IMR-90 (cell line): ENCODE measurements at regions not wholly inside any gene's neighbourhood (a gene's known extent, or its start where the extent isn't known, plus 50 kb on each side); places are given as distances from the start of the nearest gene placed in this dataset.

Source experiments
- ATAC-seq: fragments of 200-7000 bp; cut with Tn5 transposase; 2 replicates; pipeline ENCODE4 v1.9.1; 2020; ENCODE audit warnings: low read depth, mild to moderate bottlenecking, moderate library complexity
- BruUV-seq: library from RNA; stranded (reverse); fragments of 400-500 nt; replicated peaks from 2 replicates; lab custom pipeline; 2021; lab: Mats Ljungman, UMichigan
- CTCF ChIA-PET: fragments of 300-600 bp; formaldehyde crosslinking; extraction: SDS; loops from one replicate; lab custom pipeline; 2021; ENCODE audit warnings: antibody characterized with exemption; lab: Yijun Ruan, JAX
- POLR2A ChIA-PET: fragments of 300-600 bp; sonication (Branson Sonifier 250); formaldehyde crosslinking; loops from one replicate; lab custom pipeline; 2022; ENCODE audit warnings: antibody characterized with exemption; ENCODE audit not compliant: unreplicated experiment; lab: Charles Lee
- DNase-seq: peaks from one replicate; pipeline ENCODE4 v3.0.0; 2013
- H2AFZ ChIP-seq: replicated peaks from 2 replicates; pipeline ENCODE3; 2013; ENCODE audit warnings: low read length, mild to moderate bottlenecking; ENCODE audit not compliant: poor library complexity
- H2AK5ac ChIP-seq: 2 replicates; pipeline ENCODE4 v1.6.1; 2013; ENCODE audit warnings: low read depth, low read length, inconsistent platforms
- H2AK9ac ChIP-seq: replicated peaks from 2 replicates; pipeline ENCODE3; 2013; ENCODE audit warnings: mild to moderate bottlenecking, low read depth, low read length, moderate library complexity; ENCODE audit not compliant: poor library complexity
- H2BK120ac ChIP-seq: 2 replicates; pipeline ENCODE4 v1.6.1; 2013; ENCODE audit warnings: low read depth, low read length, inconsistent platforms
- H2BK15ac ChIP-seq: 3 replicates; pipeline ENCODE4 v1.6.1; 2013; ENCODE audit warnings: low read depth, low read length, inconsistent platforms
- H2BK20ac ChIP-seq: 2 replicates; pipeline ENCODE4 v1.6.1; 2013; ENCODE audit warnings: low read depth, mild to moderate bottlenecking, inconsistent platforms, low read length, moderate library complexity
- H2BK5ac ChIP-seq: 2 replicates; pipeline ENCODE4 v1.6.1; 2013; ENCODE audit warnings: mild to moderate bottlenecking, low read depth, low read length, inconsistent platforms; ENCODE audit not compliant: poor library complexity, severe bottlenecking
- H3K14ac ChIP-seq: replicated peaks from 2 replicates; pipeline ENCODE4 v1.6.1; 2013; ENCODE audit warnings: low read depth, low read length, inconsistent platforms
- H3K18ac ChIP-seq: 2 replicates; pipeline ENCODE4 v1.6.1; 2013; ENCODE audit warnings: low read depth, low read length, control low read depth
- H3K23ac ChIP-seq: 2 replicates; pipeline ENCODE4 v1.6.1; 2013; ENCODE audit warnings: low read depth, low read length, inconsistent platforms
- H3K27ac ChIP-seq: 2 replicates; pipeline ENCODE4 v1.5.1; 2013; ENCODE audit warnings: mild to moderate bottlenecking, control low read depth, low read length; ENCODE audit not compliant: insufficient read depth
- H3K27me3 ChIP-seq: 2 replicates; pipeline ENCODE4 v1.6.1; 2013; ENCODE audit warnings: low read length; ENCODE audit not compliant: control insufficient read depth, insufficient read depth
- H3K36me3 ChIP-seq: 2 replicates; pipeline ENCODE4 v1.6.1; 2013; ENCODE audit warnings: low read length, mixed read lengths; ENCODE audit not compliant: control insufficient read depth, insufficient read depth
- H3K4ac ChIP-seq: 2 replicates; pipeline ENCODE4 v1.6.1; 2013; ENCODE audit warnings: low read depth, low read length, inconsistent platforms
- H3K4me1 ChIP-seq: 2 replicates; pipeline ENCODE4 v1.6.1; 2013; ENCODE audit warnings: low read length, mixed read lengths; ENCODE audit not compliant: control insufficient read depth, insufficient read depth
- H3K4me2 ChIP-seq: 2 replicates; pipeline ENCODE4 v1.6.1; 2013; ENCODE audit warnings: low read depth, mild to moderate bottlenecking, control low read depth, low read length, moderate library complexity
- H3K4me3 ChIP-seq: 2 replicates; pipeline ENCODE4 v1.5.1; 2013; ENCODE audit warnings: low read depth, mild to moderate bottlenecking, control low read depth, low read length, moderate library complexity; ENCODE audit not compliant: insufficient read depth
- H3K56ac ChIP-seq: 2 replicates; pipeline ENCODE4 v1.6.1; 2013; ENCODE audit warnings: low read length, inconsistent platforms; ENCODE audit not compliant: insufficient read depth; ENCODE audit errors: extremely low read depth
- H3K79me1 ChIP-seq, 2 experiments: 2 replicates each; pipeline ENCODE4 v1.6.1; 2013; ENCODE audit warnings: low read length in 2 of 2, inconsistent platforms in 1 of 2, low read depth in 1 of 2
- H3K9ac ChIP-seq: 2 replicates; pipeline ENCODE4 v1.6.1; 2013; ENCODE audit warnings: low read depth, low read length, control low read depth
- H3K9me1 ChIP-seq: 2 replicates; pipeline ENCODE4 v1.6.1; 2013; ENCODE audit warnings: low read length, inconsistent platforms; ENCODE audit not compliant: insufficient read depth
- H3K9me3 ChIP-seq: 2 replicates; pipeline ENCODE4 v1.6.1; 2013; ENCODE audit warnings: low read length; ENCODE audit not compliant: control insufficient read depth, insufficient read depth
- H4K20me1 ChIP-seq: 2 replicates; pipeline ENCODE4 v1.6.1; 2013; ENCODE audit warnings: low read length, inconsistent platforms; ENCODE audit not compliant: insufficient read depth
- H4K5ac ChIP-seq: 2 replicates; pipeline ENCODE4 v1.6.1; 2013; ENCODE audit warnings: mild to moderate bottlenecking, low read depth, low read length, control low read depth
- H4K8ac ChIP-seq, 2 experiments: 2 replicates each; pipeline ENCODE4 v1.6.1; 2013; ENCODE audit warnings: low read depth in 2 of 2, low read length in 2 of 2, control low read depth in 1 of 2, inconsistent platforms in 1 of 2
- H4K91ac ChIP-seq: 2 replicates; pipeline ENCODE4 v1.6.1; 2013; ENCODE audit warnings: low read depth, low read length, inconsistent platforms; ENCODE audit not compliant: insufficient read depth
- BHLHE40 ChIP-seq: fragments of 150-350 bp; IDR thresholded peaks from 2 replicates; pipeline ENCODE4 v1.6.1; 2016; ENCODE audit warnings: mild to moderate bottlenecking, low read depth, low read length
- FOS ChIP-seq: fragments of 150-350 bp; IDR thresholded peaks from 2 replicates; pipeline ENCODE4 v1.6.1; 2016; ENCODE audit warnings: low read depth, low read length
- WGBS, 2 experiments: methylation state at CpG; one replicate each; pipeline versions ENCODE4 v1.1.5 to v1.1.7; 2013; ENCODE audit warnings: missing lambda C conversion rate in 2 of 2; ENCODE audit not compliant: insufficient read length in 1 of 2; ENCODE audit errors: extremely low coverage in 2 of 2; 5-methylcytosine and 5-hydroxymethylcytosine counted together
- dilution Hi-C: fragments of 300-500 bp; cut with HindIII; formaldehyde crosslinking; loops from one replicate; pipeline ENCODE4 v1.14.3; 2018; ENCODE audit warnings: low sequenced_read_pairs; ENCODE audit not compliant: unreplicated experiment
- in situ Hi-C: fragments of 300-500 bp; cut with MboI; formaldehyde crosslinking; loops from 3 replicates; pipeline ENCODE4 v1.14.3; 2019; ENCODE audit warnings: low sequenced_read_pairs, inconsistent platforms, mixed read lengths
- intact Hi-C: fragments of 100-400 bp; cut with micrococcal nuclease; formaldehyde crosslinking; loops from 2 replicates; pipeline ENCODE4 v1.10.0; 2022

DNA sequence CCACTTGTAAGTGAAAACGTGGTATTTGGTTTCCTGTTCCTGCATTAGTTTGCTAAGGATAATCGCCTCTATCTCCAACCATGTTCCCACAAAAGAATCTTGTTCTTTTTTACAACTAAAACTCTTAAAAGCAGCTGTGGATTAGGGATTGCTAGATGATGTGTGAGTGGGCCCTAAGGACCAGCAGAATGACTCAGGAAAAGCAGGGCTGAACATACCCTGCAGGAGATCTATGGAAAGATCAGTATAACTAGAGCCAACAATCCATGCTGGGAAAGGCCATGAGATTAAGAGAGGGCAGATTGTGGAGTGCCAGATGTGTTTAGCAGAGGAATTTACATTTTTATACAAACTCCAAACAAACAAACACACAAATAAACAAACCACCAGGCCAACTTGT is 128.4 kb upstream of the TMEM164 start:
- POLR2A ChIA-PET, result no interaction called here

More for the DNA sequence above, 128.4 kb upstream of the TMEM164 start:
- dilution Hi-C loops (no loop called here), in situ Hi-C loops (no loop called here), intact Hi-C loops (loop anchor here (5.0 kb wide), 1 partner anchor 142 kb away; the partner anchor contains the start of gene ACSL4)
- 100% methylated on average over 1 of the region's 2 CpGs; no CpG with 5 or more reads in 1 of the 2 experiments for WGBS, 2 experiments
- Histone ChIP-seq H3K56ac (no peak overlapping the region), H3K36me3 (no peaks in the 10 kb centered on the region), H3K4me1 (peaks cover 3% of the 10 kb centered on the region; the same call in 1 of the 2 replicates), H4K20me1 (no peaks in the 10 kb centered on the region), H2AK9ac (no peak overlapping the region), H2BK15ac (no peak overlapping the region), H2BK120ac (no peak overlapping the region; the same call in 1 of the 2 replicates), H3K27ac (peak overlapping the region; percentile 22; the same call in 1 of the 2 replicates), H2AFZ (no peak overlapping the region), H4K91ac (no peak overlapping the region), H3K79me1 (no peaks in the 10 kb centered on the region), H2BK20ac (no peak overlapping the region), H3K14ac (no peak overlapping the region), H3K4ac (no peak overlapping the region), H3K18ac (peak overlapping the region; percentile 65), H4K8ac (no peak overlapping the region), H3K4me3 (no peak overlapping the region), H3K9ac (no peak overlapping the region), H3K9me1 (no peaks in the 10 kb centered on the region), H3K4me2 (no peak overlapping the region), H3K23ac (no peak overlapping the region), H2BK5ac (no peak overlapping the region), H2AK5ac (no peak overlapping the region), H3K9me3 (0 out of 2 replicates have a peak, but pooled peaks cover 2% of the 10 kb centered on the region), H4K5ac (peak overlapping the region; percentile 40; the same call in 1 of the 2 replicates), H3K27me3 (no peaks in the 10 kb centered on the region; the same call in 1 of the 2 replicates)
- CTCF ChIA-PET, result no interaction called here
- no peak for TF ChIP-seq FOS
- TF ChIP-seq BHLHE40, result no peak
- DNase-seq (no peak), ATAC-seq (no peak)
- no TSS peak for BruUV-seq
